Adrenal gland (tissue), 5 donors: ENCODE measurements at regions not wholly inside any gene's neighbourhood (a gene's known extent, or its start where the extent isn't known, plus 50 kb on each side); places are given as distances from the start of the nearest gene placed in this dataset.

ENCODE experiments used
- POLR2A ChIP-seq, 2 donors: fragments of 450-650 bp; IDR thresholded peaks; one replicate each; pipeline ENCODE4 v1.6.1; 2017; ENCODE audit warnings: antibody characterized with exemption in 2 of 2, mild to moderate bottlenecking in 2 of 2, moderate library complexity in 1 of 2
- TF ChIP-seq, protein P1 (sequence below), 6 experiments: fragments of 450-650 bp in 4 of 6; fragments of 200-600 bp in 2 of 6; sonication (generic) in 1 of 6; IDR thresholded peaks; 1 replicate in 5 of 6; 2 replicates in 1 of 6; pipeline versions ENCODE4 v1.5.1 to v1.8.0; 2016 to 2021; ENCODE audit warnings: antibody characterized with exemption in 6 of 6, mild to moderate bottlenecking in 2 of 6, moderate library complexity in 1 of 6
- donor health status: DM: no; HTN: no; CAD: no.

DNA sequence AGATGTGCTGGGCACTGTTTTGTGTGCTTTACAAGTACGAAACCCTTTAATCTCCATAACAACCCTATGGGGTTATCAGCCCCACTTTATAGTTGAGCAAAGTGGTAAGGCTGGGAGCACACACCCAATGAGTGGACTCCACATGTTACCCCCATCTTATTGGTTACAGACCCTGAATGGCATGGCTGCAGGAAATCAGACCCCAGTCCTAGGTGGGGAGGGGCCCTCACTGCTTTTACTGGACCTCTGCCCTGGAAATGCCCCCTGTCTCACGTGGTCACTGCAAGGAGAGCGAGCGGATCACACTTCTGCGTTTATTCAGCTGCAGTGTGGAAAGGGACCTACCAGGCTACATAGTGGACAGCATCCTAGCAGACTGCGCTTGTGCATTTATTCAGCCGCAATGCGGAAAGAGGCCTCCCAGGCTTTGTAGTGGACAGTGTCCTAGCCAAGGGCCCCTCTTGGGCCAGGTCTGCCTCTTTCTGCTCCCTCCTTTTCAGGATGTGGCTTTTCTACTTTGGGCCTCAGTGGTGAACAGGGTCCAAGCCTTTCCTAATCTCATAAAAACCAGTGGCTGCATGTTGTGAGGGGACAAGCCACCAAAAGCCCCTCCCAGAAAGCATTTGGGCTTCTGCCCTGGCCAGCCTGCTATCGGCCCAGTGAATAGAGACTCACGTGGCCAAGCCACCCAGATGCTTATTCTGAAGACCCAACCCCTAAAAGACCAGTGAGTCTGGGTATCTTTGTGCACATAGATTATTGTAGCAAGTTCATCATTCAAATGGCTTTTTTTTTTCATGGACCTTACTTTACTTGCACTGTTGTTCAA, 405.7 kb upstream of the RNF32 start:
- TF ChIP-seq POLR2A (IDR thresholded peaks at IDR 0.05), result no peak
- TF ChIP-seq, protein P1, sequence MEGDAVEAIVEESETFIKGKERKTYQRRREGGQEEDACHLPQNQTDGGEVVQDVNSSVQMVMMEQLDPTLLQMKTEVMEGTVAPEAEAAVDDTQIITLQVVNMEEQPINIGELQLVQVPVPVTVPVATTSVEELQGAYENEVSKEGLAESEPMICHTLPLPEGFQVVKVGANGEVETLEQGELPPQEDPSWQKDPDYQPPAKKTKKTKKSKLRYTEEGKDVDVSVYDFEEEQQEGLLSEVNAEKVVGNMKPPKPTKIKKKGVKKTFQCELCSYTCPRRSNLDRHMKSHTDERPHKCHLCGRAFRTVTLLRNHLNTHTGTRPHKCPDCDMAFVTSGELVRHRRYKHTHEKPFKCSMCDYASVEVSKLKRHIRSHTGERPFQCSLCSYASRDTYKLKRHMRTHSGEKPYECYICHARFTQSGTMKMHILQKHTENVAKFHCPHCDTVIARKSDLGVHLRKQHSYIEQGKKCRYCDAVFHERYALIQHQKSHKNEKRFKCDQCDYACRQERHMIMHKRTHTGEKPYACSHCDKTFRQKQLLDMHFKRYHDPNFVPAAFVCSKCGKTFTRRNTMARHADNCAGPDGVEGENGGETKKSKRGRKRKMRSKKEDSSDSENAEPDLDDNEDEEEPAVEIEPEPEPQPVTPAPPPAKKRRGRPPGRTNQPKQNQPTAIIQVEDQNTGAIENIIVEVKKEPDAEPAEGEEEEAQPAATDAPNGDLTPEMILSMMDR (IDR thresholded peaks at IDR 0.05), result no peak
